DMS53 treated with DMSO at 0.1 percent for 48 hours (cell line): ENCODE measurements at regions not wholly inside any gene's neighbourhood (a gene's known extent, or its start where the extent isn't known, plus 50 kb on each side); places are given as distances from the start of the nearest gene placed in this dataset.
A peak's percentile ranks its signal among the peaks of the same experiment; 100 is the strongest.

Experiments used
- DNase-seq: peaks from one replicate; lab custom pipeline; 2025; ENCODE audit not compliant: unreplicated experiment; lab: John Stamatoyannopoulos, UW

DNA sequence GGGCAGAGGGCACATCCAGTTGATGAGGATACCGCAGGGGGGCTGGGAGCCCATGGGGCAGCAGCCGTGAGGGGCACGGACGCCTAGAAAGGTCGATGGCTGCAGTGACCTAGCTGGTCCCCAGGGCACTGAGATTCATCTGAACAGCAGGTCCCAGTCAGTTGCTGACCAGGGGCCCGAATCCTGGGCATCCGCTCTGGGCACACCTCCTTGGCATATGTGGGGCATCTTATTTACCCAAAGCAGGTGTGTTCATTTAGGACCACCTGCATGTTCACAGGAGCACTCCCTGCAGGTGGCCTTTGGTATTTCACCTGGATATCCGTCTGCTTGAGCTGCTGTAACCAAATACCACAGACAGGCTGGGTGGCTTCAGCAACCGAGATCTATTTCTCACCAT is 72.0 kb upstream of the ODC1 start:
- DNase-seq, result no peak

DNA sequence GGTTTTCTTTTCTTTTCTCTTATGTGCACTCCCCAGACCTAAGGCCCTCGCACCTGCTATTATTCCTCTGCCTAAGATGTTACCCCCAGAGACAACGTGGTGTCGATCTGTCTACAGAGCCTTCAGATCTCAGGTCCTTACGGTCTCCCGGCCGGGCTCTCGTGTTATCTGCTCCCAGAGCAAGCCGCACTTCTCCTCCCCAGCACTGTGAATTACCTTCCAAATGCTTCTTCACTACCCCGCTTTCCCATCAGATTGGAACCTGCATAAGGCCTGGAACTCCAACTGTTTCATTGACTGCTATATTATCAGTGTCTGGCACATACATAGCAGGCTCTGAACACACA is 71.2 kb upstream of the ODC1 start:
- no peak for DNase-seq

DNA sequence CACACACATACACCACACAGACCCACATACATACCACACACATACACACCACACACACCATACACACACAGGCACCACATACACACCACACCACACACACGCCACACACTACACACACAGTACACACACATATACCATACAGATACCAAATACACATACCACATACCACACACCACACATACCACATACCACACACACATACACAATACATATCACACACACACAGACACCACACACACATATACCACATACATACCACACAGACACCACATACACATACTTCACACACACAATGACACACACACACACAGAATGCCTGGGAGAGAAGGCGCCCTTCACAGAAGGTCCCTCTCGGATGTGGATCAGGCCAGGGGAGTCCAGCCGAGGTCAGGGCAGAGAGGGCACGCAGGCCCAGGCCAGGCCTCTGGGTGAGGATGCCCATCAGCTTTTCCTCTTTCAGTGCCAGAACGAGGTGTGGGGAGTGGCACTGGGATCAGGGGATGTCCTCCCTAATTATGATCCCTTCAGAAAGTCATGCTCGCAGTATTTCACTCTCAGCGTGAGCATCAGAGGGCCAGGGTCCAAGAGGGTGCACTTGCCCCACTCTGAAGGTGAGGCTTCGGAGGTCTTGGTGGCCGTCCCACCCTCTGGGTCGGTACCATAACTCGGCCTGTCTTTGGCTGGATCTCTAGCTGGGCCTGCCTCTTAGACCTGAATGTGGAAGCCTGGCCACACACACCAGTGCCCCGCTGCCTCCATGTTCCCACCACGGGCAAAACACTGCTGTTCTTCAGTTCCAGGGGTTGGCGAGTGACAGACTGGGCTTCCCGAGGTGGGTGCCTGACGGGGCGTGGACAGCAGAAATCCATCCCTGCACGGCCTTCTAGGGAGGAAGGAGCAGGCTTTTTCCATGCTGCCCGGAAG is 70.6 kb upstream of the ODC1 start:
- no peak for DNase-seq

DNA sequence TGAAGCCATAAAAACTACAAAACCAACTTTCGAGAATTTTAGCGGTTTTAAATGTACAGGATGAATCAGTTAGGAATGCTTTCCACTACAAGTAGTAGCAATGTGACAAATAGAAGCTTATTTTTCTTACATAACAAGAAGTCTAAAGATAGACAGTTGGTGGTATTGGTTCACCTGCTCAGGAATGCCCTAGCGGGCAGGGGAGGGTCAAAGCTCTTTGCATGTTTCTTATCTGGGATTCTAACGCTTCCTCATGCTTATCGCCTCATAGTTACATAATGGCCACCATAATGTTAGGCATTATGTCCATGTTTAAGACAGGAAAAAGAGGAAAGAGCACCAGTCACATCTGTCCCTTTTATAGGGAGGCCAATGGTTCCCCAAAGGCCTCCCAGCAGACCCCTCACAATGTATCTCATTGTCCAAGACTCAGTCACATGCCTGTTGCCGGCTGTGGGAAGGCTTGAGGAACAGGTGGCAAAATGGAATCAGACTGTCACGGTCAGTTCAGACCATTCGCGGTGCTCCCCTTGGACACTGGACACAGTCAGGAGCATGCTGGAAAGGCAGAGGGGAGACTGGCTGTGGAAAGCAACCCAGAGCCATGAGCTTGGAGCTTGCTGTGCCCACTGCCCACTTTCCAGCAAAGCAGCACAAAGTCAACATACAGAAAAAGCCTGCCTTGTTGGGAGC is 69.4 kb upstream of the ODC1 start:
- no peak for DNase-seq

DNA sequence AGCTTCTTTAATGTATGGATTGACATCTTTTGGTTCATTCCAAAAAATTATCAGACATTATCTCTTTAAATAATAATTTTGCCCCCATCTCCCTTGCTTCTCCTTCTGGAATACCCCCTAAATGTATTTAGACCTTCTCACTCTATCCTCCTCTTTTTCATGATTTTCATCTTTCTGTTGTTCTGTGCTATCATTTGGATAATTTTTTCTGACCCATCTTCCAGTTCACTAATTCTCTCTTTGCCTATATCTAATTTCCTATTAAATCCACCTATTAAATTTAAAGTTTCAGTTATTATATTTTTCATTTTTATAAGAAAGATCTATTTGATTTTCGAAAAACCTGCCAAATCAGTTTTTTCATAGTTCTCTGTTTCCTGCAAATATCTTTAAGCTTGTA is 67.8 kb upstream of the ODC1 start:
- no peak for DNase-seq

DNA sequence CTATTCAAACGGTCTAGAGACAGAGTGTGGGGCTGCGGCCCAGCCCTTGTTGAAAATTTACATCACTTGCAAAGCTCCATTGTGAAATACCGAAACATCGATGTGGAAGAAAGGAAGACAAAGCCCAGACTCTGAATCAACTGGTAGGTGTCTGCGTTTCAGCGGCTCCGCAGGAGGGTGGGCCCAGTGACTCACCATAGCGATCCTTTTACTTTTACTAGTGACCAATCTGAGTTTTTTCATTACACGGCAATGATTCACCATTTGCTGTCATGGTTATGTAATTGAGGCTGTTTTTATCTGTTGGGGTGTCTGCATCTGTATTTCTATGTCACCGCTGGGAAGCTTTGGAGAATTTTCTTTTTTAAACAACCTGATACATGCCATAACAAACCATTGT is 66.6 kb upstream of the ODC1 start:
- no peak for DNase-seq

DNA sequence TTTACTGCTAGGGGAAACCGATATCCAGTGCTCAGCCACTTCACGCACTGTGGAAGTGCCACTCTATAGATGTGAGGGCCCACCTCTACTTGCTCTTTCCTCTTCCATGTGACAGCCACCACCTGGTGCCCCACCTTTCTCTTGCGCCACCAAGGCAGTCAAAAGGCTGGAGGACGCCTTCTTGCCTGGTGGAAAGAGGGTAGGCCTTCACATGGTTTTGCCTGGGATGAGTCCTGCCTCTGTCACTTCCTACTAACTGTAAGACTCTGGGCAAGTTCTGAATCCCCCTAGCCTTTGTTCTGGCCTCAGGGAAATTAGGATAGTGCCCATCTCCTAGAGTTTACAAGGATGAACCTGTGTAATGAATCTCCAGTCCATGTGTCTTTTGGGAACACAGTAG is 66.1 kb upstream of the ODC1 start:
- DNase-seq, result no peak

DNA sequence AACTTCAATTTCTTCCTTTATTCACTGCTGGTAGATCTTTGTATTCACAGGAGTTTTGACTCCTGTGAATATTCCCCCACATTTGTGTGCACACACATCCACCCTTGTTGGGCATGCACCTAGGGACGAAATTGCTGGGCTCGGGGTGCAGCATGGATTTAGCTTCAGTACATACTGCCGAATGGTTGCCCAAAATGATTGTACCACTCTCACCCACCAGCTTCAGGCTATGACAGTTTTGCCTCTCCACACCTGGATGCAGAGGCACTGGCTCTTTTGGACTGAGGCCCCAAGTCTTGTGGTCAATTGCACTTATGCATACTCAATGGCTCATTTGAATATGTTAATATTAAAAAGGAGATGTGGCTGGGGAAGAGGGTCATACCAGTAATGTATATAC is 65.1 kb upstream of the ODC1 start:
- DNase-seq, result no peak

DNA sequence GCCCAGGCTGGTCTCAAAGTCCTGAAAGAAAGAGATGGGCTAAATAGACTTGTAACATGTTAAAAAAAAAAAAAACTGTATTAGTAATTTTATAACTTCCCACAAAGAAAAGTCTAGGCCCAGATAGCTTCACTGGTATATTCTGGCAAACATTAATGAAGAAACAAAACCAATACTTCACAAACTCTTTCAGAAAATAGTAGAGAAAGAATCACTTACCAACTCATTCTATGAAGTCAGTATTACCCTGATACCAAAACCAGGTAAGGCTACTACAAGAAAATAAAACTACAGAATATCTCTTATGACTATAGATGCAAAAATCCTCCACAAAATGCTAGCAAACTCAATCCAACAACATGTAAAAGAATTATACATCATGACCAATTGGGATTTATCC is 59.9 kb upstream of the ODC1 start:
- no peak for DNase-seq

DNA sequence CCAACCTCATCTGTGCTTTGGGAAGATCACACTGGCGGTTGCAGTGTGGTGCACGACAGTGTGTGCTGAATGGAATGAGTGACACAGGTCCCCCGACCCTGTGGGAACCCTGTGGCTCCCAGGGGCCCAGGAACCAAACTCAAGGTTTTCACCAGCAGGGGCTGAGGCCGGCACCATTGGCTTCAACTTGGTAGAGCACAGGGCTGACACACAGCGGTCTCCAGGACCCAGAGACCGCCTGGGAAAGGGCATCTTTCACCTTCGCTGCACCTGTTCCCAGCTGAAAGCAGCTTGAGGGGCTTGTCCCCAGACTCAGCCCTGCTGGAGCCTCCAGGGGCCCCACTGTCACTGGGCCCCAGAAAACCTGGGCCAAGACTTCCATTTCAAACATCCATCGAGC is 59.0 kb upstream of the ODC1 start:
- DNase-seq, result no peak

DNA sequence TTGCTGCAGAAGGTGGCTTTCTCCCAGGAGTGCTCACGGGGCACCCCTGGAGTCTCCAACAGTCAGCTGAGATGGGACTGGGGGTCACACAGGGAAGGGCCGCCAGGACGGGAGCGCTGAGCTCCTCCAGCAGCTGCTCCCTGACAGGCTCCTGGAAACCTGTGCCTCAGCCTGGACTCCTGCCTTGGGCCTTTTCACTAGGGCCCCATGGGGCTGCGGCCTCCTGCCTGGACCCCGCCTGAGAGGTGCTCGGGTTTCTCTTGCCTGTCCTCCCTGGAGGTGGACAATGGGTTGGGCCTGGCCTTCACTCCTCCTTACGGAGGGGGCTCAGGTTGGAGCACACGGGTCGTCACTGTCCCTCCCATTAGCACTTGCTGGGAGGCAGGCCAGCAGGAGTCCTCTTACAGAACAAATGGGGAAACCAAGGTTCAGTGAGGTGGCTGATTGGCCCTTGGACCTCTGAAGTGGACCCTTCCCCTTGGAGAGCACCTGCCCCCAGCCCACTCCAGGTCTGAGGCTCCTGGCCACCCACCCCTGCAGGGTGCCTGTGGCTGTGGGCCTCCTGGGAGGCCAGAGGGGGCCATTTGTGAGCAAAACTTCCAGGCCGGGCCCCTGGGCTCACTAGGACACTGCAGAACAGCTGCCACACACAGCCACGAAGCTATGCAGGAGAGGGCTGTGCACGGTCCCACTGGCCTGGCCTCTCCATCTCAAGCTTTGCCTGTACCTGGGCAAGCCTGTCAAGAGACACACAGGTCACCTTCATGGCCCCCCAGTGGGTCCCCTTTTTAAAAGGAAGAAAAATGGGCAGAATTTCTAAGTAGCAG is 57.1 kb upstream of the ODC1 start:
- DNase-seq, result no peak

DNA sequence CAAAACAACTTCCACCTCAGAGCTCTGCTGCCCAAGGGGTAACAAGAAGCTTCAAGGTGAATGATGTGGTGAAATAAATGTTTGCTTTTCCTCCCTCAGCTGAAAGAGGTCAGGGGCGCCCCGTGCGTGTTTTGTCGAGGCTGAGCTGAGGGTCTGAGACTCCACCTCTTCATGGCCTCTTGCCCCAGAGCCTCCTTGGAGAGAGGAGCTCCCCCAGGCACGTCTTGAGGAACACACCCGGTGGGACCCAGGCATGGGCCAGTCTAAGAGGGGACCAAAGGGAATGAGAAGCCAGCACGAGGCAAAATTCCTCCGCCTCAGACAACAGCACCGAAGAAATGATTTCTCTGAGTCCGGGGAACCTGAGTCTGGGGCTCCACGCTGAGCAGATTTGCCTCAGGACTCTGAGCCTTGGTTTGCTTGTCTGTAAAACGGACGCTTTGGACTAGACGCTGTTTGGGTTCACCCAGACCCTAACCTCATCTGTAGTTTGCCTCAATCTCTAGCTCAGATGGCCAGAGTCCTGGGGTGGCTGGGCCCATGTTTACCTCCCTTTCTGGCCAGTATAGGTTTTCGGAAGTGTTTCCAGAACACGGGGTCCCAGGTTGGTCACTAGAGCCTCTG is 56.4 kb upstream of the ODC1 start:
- DNase-seq, result no peak

DNA sequence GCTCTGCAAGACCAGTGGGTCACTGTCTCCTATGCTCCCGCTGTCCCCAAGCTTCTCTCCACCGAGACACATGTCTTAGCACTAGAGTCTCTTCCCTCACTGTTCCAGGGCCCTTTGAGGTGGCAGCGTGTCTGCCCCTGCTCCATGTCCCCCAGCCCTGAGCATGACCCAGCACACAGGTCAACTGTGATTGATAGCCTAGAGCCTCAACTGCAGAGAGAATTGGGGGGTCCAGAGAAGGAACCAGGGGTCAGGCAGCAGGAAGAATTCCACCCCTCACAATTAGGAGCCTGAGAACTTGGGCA is 54.6 kb upstream of the ODC1 start:
- no peak for DNase-seq

DNA sequence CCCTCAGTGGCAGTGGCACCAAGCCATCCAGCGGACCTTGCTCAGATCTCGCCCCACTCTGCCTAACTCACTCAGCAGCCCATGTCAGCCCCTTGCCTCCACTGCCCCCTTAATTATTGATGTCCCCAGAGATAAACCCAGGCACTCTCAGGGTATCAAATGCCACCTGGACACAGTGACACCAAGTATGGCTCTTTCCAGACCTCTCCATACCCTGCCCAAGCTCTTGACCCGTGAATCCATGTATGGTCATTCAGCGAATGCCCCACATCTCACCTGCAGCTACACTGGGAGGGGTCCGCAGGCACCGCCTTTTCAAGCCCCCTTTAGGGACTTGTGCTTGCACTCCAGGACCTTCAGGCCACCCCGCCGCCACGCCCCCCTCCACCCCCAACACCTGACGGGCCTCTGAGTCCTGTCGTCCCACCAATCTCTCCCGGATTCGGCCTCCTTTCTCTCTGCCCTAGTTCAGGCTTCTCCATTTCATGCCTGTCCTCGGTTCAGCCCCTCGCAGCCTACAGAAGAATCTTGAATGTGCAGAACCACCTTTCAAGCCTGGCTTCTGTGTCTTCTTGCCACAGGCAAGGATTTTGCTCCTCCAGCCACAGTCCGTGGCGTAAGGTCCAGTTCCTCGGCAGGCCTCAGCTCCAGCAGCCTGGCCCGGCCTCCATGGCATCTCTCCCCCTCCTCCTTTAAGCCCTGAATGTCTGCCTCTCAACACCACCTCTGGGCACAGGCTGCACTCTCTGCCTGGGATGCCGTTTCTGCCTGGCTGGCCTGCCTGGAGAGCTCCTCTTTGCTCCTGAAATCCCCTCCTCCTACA is 54.1 kb upstream of the ODC1 start:
- DNase-seq, result no peak

DNA sequence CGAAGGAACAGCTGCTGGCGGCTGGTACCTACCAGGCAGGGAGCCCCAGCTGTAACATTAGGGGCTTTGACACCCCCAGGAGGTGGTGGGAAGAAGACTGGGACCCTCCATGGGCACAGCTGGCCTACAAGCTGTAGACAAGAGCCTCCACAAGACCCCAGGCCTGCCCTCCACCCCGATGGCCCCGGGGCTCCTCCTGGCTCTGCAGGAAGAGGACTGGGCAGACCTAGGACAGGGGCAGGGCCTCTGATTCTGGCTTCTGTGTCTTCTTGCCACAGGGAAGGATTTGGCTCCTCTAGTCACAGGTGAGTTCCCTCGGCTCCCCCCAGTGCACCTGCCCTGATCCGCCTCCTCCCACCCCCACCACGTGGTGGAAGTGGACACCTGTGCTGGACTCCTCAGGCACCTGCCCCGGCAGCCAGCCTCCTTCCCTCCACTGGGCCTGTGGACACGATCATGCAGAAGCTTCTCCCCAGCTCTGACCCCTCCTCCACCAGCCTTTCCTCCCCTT is 53.4 kb upstream of the ODC1 start:
- DNase-seq, result peak; percentile 41

DNA sequence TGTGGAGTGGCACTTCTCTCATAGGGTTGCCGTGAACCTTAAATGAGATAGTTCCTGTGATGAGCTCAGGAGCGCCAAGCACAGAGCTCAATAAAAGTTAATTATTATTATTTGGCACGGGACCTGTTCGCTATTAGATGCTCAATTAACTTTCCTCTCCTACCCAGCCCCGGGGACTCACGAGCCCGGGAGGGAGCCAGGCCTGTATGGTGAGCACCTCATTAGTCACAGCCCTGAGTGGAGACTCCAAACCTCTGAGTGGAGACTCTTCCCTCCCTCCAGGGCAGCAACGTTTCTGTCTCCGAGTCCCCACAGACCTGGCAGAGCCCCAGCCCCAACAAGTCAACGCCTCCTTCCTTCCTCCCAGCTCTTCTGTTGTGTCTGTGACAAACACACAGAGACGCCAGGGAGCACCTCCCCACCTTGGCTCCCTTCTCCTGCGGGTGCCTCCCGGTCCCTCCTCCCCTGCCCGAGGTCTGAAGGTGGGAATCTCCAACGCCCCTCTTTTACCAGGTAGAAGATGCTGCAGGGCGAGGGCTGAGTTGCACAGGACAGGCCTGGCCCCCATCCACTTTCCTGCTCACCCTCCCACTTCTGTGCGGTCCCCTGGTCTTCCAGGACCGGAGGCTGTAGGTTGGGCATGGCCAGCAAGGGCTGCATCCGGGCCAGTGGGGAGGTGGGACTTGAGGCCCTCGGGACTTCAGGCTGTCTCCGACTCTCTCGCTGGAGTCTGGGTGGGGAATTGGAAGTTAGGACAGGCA is 52.7 kb upstream of the ODC1 start:
- DNase-seq, result no peak

DNA sequence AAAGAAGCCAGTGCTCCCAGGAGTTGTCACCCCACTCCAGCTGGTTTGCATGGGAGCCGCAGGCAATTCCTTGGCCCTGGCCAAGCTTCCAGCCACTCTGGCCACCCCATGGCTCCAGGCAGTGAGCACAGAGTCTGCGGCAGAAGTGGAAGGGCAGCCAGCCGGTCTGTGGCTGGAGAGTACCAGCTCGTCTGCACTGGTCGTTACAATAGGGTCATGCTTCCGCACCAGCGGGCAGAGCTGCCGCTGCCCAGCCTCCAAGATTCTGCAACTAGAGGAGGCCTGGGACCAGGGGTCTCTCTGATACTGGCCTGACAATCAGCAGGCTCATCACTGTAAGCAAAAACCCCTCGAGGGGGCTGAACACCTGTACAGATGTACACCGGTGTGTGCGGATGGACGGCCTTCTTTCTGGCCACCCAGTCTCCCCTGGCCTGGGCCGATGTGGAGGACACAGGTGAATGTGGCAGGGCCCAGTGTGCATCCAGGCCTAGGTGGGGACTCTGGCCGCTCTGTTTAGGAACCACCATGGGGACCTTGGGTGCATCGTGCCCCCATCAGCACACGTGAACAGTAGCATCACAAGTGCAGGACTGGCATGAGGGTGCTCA is 51.9 kb upstream of the ODC1 start:
- no peak for DNase-seq

DNA sequence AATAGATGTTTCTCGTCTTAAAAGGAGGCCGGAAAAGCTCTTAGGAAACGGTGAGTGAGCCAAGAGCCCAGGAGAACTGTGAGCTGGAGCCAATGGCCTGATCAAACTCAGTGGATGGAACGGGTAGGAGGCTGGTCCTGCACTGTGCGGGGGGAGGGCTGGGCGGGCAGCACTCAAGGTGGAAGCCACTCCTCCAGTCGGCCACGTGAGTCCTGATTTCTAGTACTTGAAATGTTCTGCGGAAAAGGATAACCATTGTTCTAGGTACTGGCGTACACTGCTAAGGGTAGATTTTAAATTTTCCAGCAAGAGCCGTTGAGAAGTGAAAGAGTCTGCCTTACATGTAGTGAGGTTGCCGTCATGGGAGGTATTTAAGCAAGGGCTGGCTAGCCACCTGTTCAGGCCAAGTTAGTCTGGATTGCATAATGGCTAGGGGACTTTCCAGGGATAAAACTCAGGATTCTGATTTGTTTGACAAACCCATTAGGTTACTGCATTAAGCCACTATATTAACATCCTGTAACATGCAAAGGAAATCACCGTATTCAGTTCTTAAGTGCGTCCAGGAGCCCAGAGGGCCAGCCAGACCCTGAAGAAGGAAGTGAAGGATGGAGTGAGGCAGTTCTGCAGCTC is 51.3 kb upstream of the ODC1 start:
- DNase-seq, result no peak
